B cell (primary cell): ENCODE measurements at regions not wholly inside any gene's neighbourhood (a gene's known extent, or its start where the extent isn't known, plus 50 kb on each side); places are given as distances from the start of the nearest gene placed in this dataset.

Source experiments
- ATAC-seq: fragments of 200-7000 bp; cut with Tn5 transposase; one replicate; pipeline ENCODE4 v1.10.0; 2021; ENCODE audit warnings: low read depth, mild to moderate bottlenecking, moderate number of reproducible peaks, moderate library complexity
- CTCF ChIA-PET: fragments of 350-600 bp; sonication (Branson Sonifier 250); formaldehyde crosslinking; loops from one replicate; lab custom pipeline; 2021; ENCODE audit warnings: antibody characterized with exemption, inconsistent platforms; lab: Charles Lee
- POLR2A ChIA-PET: fragments of 350-600 bp; sonication (Branson Sonifier 250); formaldehyde crosslinking; loops from one replicate; lab custom pipeline; 2021; ENCODE audit warnings: antibody characterized with exemption; lab: Charles Lee
- DNase-seq: peaks from one replicate; pipeline ENCODE4 v3.0.0; 2013
- H2AFZ ChIP-seq: 2 replicates; pipeline ENCODE4 v1.6.1; 2012; ENCODE audit warnings: mild to moderate bottlenecking, low read depth, low read length; ENCODE audit not compliant: insufficient read depth, poor library complexity, severe bottlenecking
- H3K27ac ChIP-seq, 2 donors: 1 replicate in 1 of 2; 2 replicates in 1 of 2; pipeline ENCODE4 v1.5.1; 2012 to 2013; ENCODE audit warnings: low read length in 2 of 2, mild to moderate bottlenecking in 2 of 2, moderate library complexity in 1 of 2
- H3K27me3 ChIP-seq, 4 experiments: fragments of 200-600 bp in 1 of 4; sonication (generic) in 1 of 4; replicated peaks in 1 of 4; 1 replicate in 2 of 4; 2 replicates in 2 of 4; pipeline versions ENCODE4 v1.6.1 to v1.7.0; 2013 to 2016; ENCODE audit warnings: low read length in 3 of 4, mild to moderate bottlenecking in 2 of 4, mixed read lengths in 1 of 4, moderate library complexity in 1 of 4; ENCODE audit not compliant: insufficient read depth in 4 of 4, control insufficient read depth in 3 of 4; ENCODE audit errors: control extremely low read depth in 1 of 4
- H3K36me3 ChIP-seq, 2 experiments: replicated peaks in 1 of 2; 1 replicate in 1 of 2; 2 replicates in 1 of 2; pipeline versions ENCODE4 v1.6.1 to v1.7.1; 2013; ENCODE audit warnings: low read length in 1 of 2; ENCODE audit not compliant: insufficient read depth in 2 of 2, control insufficient read depth in 1 of 2; ENCODE audit errors: control extremely low read depth in 1 of 2, extremely low read depth in 1 of 2
- H3K4me1 ChIP-seq, 2 donors: fragments of 200-600 bp in 1 of 2; sonication (generic) in 1 of 2; 1 replicate in 1 of 2; 2 replicates in 1 of 2; pipeline versions ENCODE4 v1.5.1 to v1.6.1; 2013 to 2017; ENCODE audit warnings: low read length in 2 of 2; ENCODE audit not compliant: control insufficient read depth in 2 of 2, insufficient read depth in 2 of 2
- H3K4me2 ChIP-seq: replicated peaks from 2 replicates; pipeline ENCODE3; 2012; ENCODE audit warnings: mild to moderate bottlenecking, low read depth, low read length; ENCODE audit not compliant: poor library complexity, severe bottlenecking
- H3K4me3 ChIP-seq, 5 experiments: fragments of 200-600 bp in 1 of 5; sonication (generic) in 1 of 5; 1 replicate in 3 of 5; 2 replicates in 2 of 5; pipeline versions ENCODE4 v1.5.1 to v1.7.0; 2011 to 2016; ENCODE audit warnings: low read length in 4 of 5, mild to moderate bottlenecking in 4 of 5, low read depth in 2 of 5, control low read depth in 1 of 5, moderate library complexity in 1 of 5; ENCODE audit not compliant: insufficient read depth in 1 of 5; ENCODE audit errors: control extremely low read depth in 1 of 5, extremely low read depth in 1 of 5
- H3K79me2 ChIP-seq: fragments of 200-600 bp; sonication (generic); one replicate; pipeline ENCODE4 v1.6.0; 2016; ENCODE audit warnings: low read length; ENCODE audit not compliant: control insufficient read depth, insufficient read depth
- H3K9ac ChIP-seq: fragments of 200-600 bp; sonication (generic); 2 replicates; pipeline ENCODE4 v1.6.1; 2017; ENCODE audit warnings: mild to moderate bottlenecking, low read length, moderate library complexity
- H3K9me3 ChIP-seq, 3 donors: one replicate each; pipeline versions ENCODE4 v1.6.1 to v1.7.1; 2013; ENCODE audit warnings: low read length in 2 of 3; ENCODE audit not compliant: control insufficient read depth in 2 of 3, insufficient read depth in 1 of 3; ENCODE audit errors: control extremely low read depth in 1 of 3
- H4K20me1 ChIP-seq: 2 replicates; pipeline ENCODE4 v1.6.0; 2012; ENCODE audit warnings: mild to moderate bottlenecking, low read length; ENCODE audit not compliant: insufficient read depth, control insufficient read depth, poor library complexity, severe bottlenecking
- H3K27ac Mint-ChIP-seq: one replicate; pipeline ENCODE4 v1.8.0; 2021; ENCODE audit warnings: mixed read lengths
- H3K27me3 Mint-ChIP-seq: one replicate; pipeline ENCODE4 v1.8.0; 2021; ENCODE audit warnings: mixed read lengths
- H3K4me1 Mint-ChIP-seq: one replicate; pipeline ENCODE4 v1.8.0; 2021; ENCODE audit warnings: mixed read lengths
- H3K4me3 Mint-ChIP-seq: one replicate; pipeline ENCODE4 v1.8.0; 2021; ENCODE audit warnings: mixed read lengths
- H3K9me3 Mint-ChIP-seq: one replicate; pipeline ENCODE4 v1.8.0; 2022; ENCODE audit warnings: mixed read lengths; ENCODE audit not compliant: insufficient read depth
- CTCF ChIP-seq: fragments of 200-600 bp; IDR thresholded peaks from one replicate; pipeline ENCODE4 v1.8.0; 2022; ENCODE audit warnings: antibody characterized with exemption, mild to moderate bottlenecking
- EZH2 ChIP-seq: IDR thresholded peaks from 2 replicates; pipeline ENCODE4 v1.6.1; 2012; ENCODE audit warnings: borderline replicate concordance, low read depth, mild to moderate bottlenecking, moderate library complexity, low read length; ENCODE audit not compliant: insufficient read depth, poor library complexity, severe bottlenecking
- WGBS: methylation state at CpG from one replicate; pipeline ENCODE4 v1.1.5; 2013; ENCODE audit warnings: missing lambda C conversion rate; ENCODE audit not compliant: insufficient coverage; 5-methylcytosine and 5-hydroxymethylcytosine counted together
- intact Hi-C: fragments of 100-400 bp; cut with micrococcal nuclease; formaldehyde crosslinking; loops from one replicate; pipeline ENCODE4 v1.10.0; 2022

GRCh38 chr3:72418856-72419255, 429.4 kb downstream of the SHQ1 start:
- no peak for TF ChIP-seq CTCF
- no peak for TF ChIP-seq EZH2
- peaks cover 0 to 5% of the 10 kb centered on the region in 2 donors for H3K4me1 ChIP-seq
- peaks cover 100% of the 10 kb centered on the region for H3K79me2 ChIP-seq
- H3K4me3 ChIP-seq: no peak overlapping the region
- intact Hi-C loops: no loop called here
- peaks cover 7 to 22% (median 10%) of the 10 kb centered on the region in 3 donors for H3K9me3 ChIP-seq
- no peaks in the 10 kb centered on the region for H3K27me3 ChIP-seq
- peaks cover 44% of the 10 kb centered on the region for H3K4me1 Mint-ChIP-seq
- peaks cover 0 to 4% of the 10 kb centered on the region in 2 experiments for H3K36me3 ChIP-seq
- ATAC-seq (no peak), DNase-seq (no peak)
- H3K4me2 ChIP-seq: no peak overlapping the region
- no peaks in the 10 kb centered on the region for H3K27me3 Mint-ChIP-seq
- peaks cover 88% of the 10 kb centered on the region for H4K20me1 ChIP-seq
- no peak overlapping the region for H3K27ac Mint-ChIP-seq
- peaks cover 8% of the 10 kb centered on the region for H3K9me3 Mint-ChIP-seq
- H3K27ac ChIP-seq: no peak overlapping the region
- ChIA-PET POLR2A (no interaction called here), CTCF (interaction anchor here (1.3 kb wide), 1 partner anchor 9 kb away, joined by 4 read pairs; no protein-coding TSS in a partner anchor)
- no peak overlapping the region for H3K9ac ChIP-seq
- H3K4me3 Mint-ChIP-seq: no peak overlapping the region
- no peak overlapping the region for H2AFZ ChIP-seq
- no CpG with 5 or more reads among the region's 8 CpGs for WGBS

GRCh38 chr3:72418244-72418643, 430.0 kb downstream of the SHQ1 start:
- Histone ChIP-seq H3K4me3 (no peak overlapping the region), H3K36me3 (peaks cover 0 to 4% of the 10 kb centered on the region in 2 experiments), H3K4me2 (no peak overlapping the region), H3K9me3 (peaks cover 7 to 18% (median 10%) of the 10 kb centered on the region in 3 donors), H2AFZ (no peak overlapping the region), H3K79me2 (peaks cover 100% of the 10 kb centered on the region), H3K27me3 (no peaks in the 10 kb centered on the region), H4K20me1 (peaks cover 87% of the 10 kb centered on the region), H3K27ac (no peak overlapping the region), H3K9ac (no peak overlapping the region), H3K4me1 (peaks cover 0 to 5% of the 10 kb centered on the region in 2 donors)
- ChIA-PET CTCF (interaction anchor here (0.9 to 1.3 kb wide), 2 partner anchors 10 to 11 kb away, joined by 3 to 4 read pairs; no protein-coding TSS in a partner anchor), POLR2A (no interaction called here)
- no peak overlapping the region for H3K4me3 Mint-ChIP-seq
- peaks cover 46% of the 10 kb centered on the region for H3K4me1 Mint-ChIP-seq
- no peaks in the 10 kb centered on the region for H3K27me3 Mint-ChIP-seq
- peaks cover 8% of the 10 kb centered on the region for H3K9me3 Mint-ChIP-seq
- DNase-seq (no peak), ATAC-seq (no peak)
- intact Hi-C loops: no loop called here
- TF ChIP-seq EZH2 (no peak), CTCF (no peak)
- no peak overlapping the region for H3K27ac Mint-ChIP-seq
